Caco-2 (cell line): ENCODE measurements at regions not wholly inside any gene's neighbourhood (a gene's known extent, or its start where the extent isn't known, plus 50 kb on each side); places are given as distances from the start of the nearest gene placed in this dataset.

Experiments
- BruUV-seq: library from RNA; stranded (reverse); fragments of 400-500 nt; replicated peaks from 2 replicates; lab custom pipeline; 2021; lab: Mats Ljungman, UMichigan
- CTCF ChIA-PET: fragments of 300-600 bp; sonication (Branson Sonifier 250); formaldehyde crosslinking; loops from one replicate; lab custom pipeline; 2022; ENCODE audit warnings: antibody characterized with exemption; lab: Charles Lee
- POLR2A ChIA-PET: fragments of 300-600 bp; sonication (Branson Sonifier 250); formaldehyde crosslinking; loops from one replicate; lab custom pipeline; 2022; ENCODE audit warnings: antibody characterized with exemption; lab: Charles Lee
- DNase-seq, 2 experiments: peaks; one replicate each; pipeline versions ENCODE4 v3.0.0 to v3.0.0-alpha.2; 2020 to 2022
- H3K27me3 ChIP-seq: replicated peaks from 2 replicates; pipeline ENCODE4 v1.6.0; 2011; ENCODE audit warnings: low read length; ENCODE audit not compliant: control insufficient read depth, insufficient read depth
- H3K36me3 ChIP-seq: 2 replicates; pipeline ENCODE4 v1.5.1; 2011; ENCODE audit warnings: low read length; ENCODE audit not compliant: control insufficient read depth, insufficient read depth
- H3K4me1 ChIP-seq: fragments of 250-450 bp; sonication (Bioruptor Pico); 2 replicates; pipeline ENCODE4 v1.5.1; 2020; ENCODE audit warnings: mild to moderate bottlenecking
- H3K4me3 ChIP-seq: 2 replicates; pipeline ENCODE4 v1.5.1; 2011; ENCODE audit warnings: low read depth, mild to moderate bottlenecking, control low read depth, low read length
- H3K9me3 ChIP-seq: fragments of 250-450 bp; sonication (Bioruptor Pico); 2 replicates; pipeline ENCODE4 v1.5.1; 2020; ENCODE audit warnings: mild to moderate bottlenecking, moderate library complexity
- H3K27ac Mint-ChIP-seq: one replicate; pipeline ENCODE4 v1.8.0; 2022; ENCODE audit warnings: mixed read lengths; ENCODE audit not compliant: unreplicated experiment
- H3K27me3 Mint-ChIP-seq: one replicate; pipeline ENCODE4 v1.8.0; 2022; ENCODE audit warnings: mixed read lengths; ENCODE audit not compliant: insufficient read depth, unreplicated experiment
- H3K36me3 Mint-ChIP-seq: one replicate; pipeline ENCODE4 v1.8.0; 2022; ENCODE audit warnings: mild to moderate bottlenecking, mixed read lengths; ENCODE audit not compliant: insufficient read depth, unreplicated experiment
- H3K4me1 Mint-ChIP-seq: one replicate; pipeline ENCODE4 v1.8.0; 2022; ENCODE audit warnings: low read depth, mixed read lengths; ENCODE audit not compliant: unreplicated experiment
- H3K4me3 Mint-ChIP-seq: one replicate; pipeline ENCODE4 v1.8.0; 2022; ENCODE audit warnings: mild to moderate bottlenecking, moderate library complexity, mixed read lengths; ENCODE audit not compliant: unreplicated experiment
- H3K9me3 Mint-ChIP-seq: one replicate; pipeline ENCODE4 v1.8.0; 2022; ENCODE audit warnings: mixed read lengths; ENCODE audit not compliant: unreplicated experiment
- intact Hi-C: fragments of 100-400 bp; cut with micrococcal nuclease; formaldehyde crosslinking; loops from one replicate; pipeline ENCODE4 v1.10.0; 2022; ENCODE audit not compliant: unreplicated experiment
- TF ChIP-seq, protein P1 (sequence below), 2 experiments: fragments of 200-600 bp in 1 of 2; IDR thresholded peaks; 1 replicate in 1 of 2; 2 replicates in 1 of 2; pipeline versions ENCODE4 v1.5.1 to v1.8.0; 2011 to 2022; ENCODE audit warnings: antibody characterized with exemption in 1 of 2, control low read depth in 1 of 2, inconsistent platforms in 1 of 2, low read depth in 1 of 2, low read length in 1 of 2, mild to moderate bottlenecking in 1 of 2, moderate library complexity in 1 of 2; ENCODE audit not compliant: insufficient read depth in 1 of 2, severe bottlenecking in 1 of 2, unreplicated experiment in 1 of 2

DNA sequence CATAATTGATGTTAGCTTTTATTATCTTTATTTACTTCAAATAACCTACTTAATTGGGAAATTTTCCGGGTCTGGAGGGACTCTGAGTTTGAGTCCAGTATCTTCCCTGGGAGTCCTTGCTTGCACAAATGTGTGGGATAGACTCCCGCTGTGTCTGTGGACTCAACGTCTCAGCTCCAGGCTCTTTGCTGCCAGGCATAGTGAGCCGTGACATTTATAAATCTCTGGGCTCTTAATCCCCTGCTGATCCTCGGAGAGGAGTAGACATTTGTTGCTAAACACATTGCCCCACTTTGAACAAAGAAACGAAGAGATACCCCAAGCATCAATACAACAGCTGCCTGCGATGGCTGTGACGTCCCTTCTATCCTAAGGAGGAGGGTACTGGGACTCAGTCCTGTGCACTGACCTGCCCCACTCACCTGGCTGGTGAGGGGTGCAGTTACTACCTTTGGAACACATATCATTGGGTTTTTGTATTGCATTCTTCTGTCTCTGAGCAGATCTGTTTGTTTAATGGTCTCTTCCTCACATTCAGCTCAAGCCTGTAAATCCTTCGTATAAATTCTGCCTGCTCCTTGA, 316.9 kb downstream of the HAPSTR1 start:
- TF ChIP-seq, protein P1, sequence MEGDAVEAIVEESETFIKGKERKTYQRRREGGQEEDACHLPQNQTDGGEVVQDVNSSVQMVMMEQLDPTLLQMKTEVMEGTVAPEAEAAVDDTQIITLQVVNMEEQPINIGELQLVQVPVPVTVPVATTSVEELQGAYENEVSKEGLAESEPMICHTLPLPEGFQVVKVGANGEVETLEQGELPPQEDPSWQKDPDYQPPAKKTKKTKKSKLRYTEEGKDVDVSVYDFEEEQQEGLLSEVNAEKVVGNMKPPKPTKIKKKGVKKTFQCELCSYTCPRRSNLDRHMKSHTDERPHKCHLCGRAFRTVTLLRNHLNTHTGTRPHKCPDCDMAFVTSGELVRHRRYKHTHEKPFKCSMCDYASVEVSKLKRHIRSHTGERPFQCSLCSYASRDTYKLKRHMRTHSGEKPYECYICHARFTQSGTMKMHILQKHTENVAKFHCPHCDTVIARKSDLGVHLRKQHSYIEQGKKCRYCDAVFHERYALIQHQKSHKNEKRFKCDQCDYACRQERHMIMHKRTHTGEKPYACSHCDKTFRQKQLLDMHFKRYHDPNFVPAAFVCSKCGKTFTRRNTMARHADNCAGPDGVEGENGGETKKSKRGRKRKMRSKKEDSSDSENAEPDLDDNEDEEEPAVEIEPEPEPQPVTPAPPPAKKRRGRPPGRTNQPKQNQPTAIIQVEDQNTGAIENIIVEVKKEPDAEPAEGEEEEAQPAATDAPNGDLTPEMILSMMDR (IDR thresholded peaks at IDR 0.05; ENCODE audit: insufficient read depth in 1 of 2, low read depth in 1 of 2, low read length in 1 of 2, severe bottlenecking in 1 of 2, unreplicated experiment in 1 of 2), result no peak
- Mint-ChIP-seq H3K27ac (no peak overlapping the region), H3K4me3 (no peak overlapping the region), H3K9me3 (no peaks in the 10 kb centered on the region), H3K27me3 (peaks cover 3% of the 10 kb centered on the region), H3K36me3 (no peaks in the 10 kb centered on the region), H3K4me1 (no peaks in the 10 kb centered on the region)
- ChIA-PET POLR2A (no interaction called here), CTCF (no interaction called here)
- no peak for DNase-seq
- Histone ChIP-seq H3K9me3 (no peaks in the 10 kb centered on the region), H3K4me3 (no peak overlapping the region), H3K36me3 (no peaks in the 10 kb centered on the region), H3K4me1 (no peaks in the 10 kb centered on the region), H3K27me3 (no peaks in the 10 kb centered on the region)
- intact Hi-C loops, result no loop called here
- BruUV-seq, result no TSS peak

DNA sequence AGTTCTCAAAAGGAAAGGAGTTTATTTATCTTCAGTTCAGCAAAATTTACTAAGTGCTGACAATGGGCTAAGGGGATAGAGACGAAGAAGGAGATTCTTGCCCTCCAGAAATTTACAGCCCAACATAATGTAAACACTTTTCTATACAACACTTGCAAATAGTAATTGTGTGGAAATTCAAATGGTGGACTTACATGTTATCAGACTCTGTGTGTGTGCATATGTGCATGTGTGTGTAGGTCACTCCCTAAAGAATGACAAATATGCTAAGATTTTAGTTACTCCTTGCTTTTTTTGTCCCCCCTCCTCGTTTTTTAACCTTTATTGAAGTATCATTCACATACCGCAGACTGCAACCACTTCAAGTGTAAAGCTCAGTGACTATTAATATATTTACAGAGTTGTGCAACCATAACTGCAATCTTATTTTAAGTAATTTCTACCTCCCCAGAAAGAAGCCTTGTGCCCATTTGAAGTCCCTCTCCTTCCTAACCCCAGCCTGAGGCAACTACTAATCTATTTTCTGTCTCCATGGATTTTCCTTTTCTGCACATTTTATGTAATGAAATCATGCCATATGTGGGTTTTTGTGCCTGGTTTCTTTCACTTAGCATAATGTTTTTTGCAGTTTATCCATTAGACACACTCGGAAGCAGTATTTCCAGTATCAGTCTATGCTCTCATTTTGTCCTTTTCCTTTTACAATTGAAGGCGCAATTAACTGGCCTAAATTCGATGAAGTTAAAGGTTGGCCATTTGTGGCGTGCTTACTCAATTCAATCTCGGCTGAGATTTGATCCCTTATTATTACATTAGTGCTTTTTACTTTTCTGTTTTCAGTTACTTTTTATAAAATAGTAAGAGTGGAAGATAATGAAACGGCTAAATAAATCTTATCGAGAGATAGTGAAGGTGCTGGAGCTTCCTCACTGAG, 318.4 kb downstream of the HAPSTR1 start:
- Histone ChIP-seq H3K36me3 (no peaks in the 10 kb centered on the region), H3K27me3 (no peaks in the 10 kb centered on the region), H3K4me1 (no peaks in the 10 kb centered on the region), H3K9me3 (no peaks in the 10 kb centered on the region), H3K4me3 (no peak overlapping the region)
- DNase-seq, result no peak
- no peaks in the 10 kb centered on the region for H3K9me3 Mint-ChIP-seq
- H3K4me1 Mint-ChIP-seq, result no peaks in the 10 kb centered on the region
- no peak overlapping the region for H3K27ac Mint-ChIP-seq
- ChIA-PET CTCF (no interaction called here), POLR2A (no interaction called here)
- H3K27me3 Mint-ChIP-seq, result peaks cover 3% of the 10 kb centered on the region
- no peak overlapping the region for H3K4me3 Mint-ChIP-seq
- intact Hi-C loops, result no loop called here
- TF ChIP-seq, protein P1 (IDR thresholded peaks at IDR 0.05; ENCODE audit: insufficient read depth in 1 of 2, low read depth in 1 of 2, low read length in 1 of 2, severe bottlenecking in 1 of 2, unreplicated experiment in 1 of 2), result no peak
- BruUV-seq, result no TSS peak
- H3K36me3 Mint-ChIP-seq, result no peaks in the 10 kb centered on the region

DNA sequence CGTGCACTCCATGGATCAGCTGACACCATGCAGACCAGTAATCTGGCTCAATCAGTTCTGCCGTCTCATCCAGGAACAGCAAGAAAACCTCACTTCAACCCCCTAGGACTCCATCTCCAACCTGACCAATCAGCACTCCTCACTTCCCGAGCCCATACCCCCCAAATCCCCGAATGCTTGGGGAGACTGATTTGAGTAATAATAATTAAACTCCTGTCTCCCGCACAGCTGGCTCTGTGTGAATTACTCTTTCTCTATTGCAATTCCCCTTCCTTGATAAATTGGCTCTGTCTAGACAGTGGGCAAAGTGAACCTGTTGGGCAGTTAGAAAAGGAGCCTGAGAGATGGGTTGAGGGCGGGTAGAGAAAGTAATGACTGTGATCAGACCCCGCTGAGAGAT, 320.0 kb downstream of the HAPSTR1 start:
- Histone ChIP-seq H3K9me3 (no peaks in the 10 kb centered on the region), H3K4me1 (no peaks in the 10 kb centered on the region), H3K36me3 (no peaks in the 10 kb centered on the region), H3K27me3 (no peaks in the 10 kb centered on the region; the same call in 1 of the 2 replicates), H3K4me3 (no peak overlapping the region)
- TF ChIP-seq, protein P1 (IDR thresholded peaks at IDR 0.05; ENCODE audit: insufficient read depth in 1 of 2, low read depth in 1 of 2, low read length in 1 of 2, severe bottlenecking in 1 of 2, unreplicated experiment in 1 of 2), result no peak
- H3K9me3 Mint-ChIP-seq, result no peaks in the 10 kb centered on the region
- ChIA-PET CTCF (no interaction called here), POLR2A (no interaction called here)
- no peak overlapping the region for H3K4me3 Mint-ChIP-seq
- no TSS peak for BruUV-seq
- H3K4me1 Mint-ChIP-seq, result no peaks in the 10 kb centered on the region
- H3K36me3 Mint-ChIP-seq, result no peaks in the 10 kb centered on the region
- no peaks in the 10 kb centered on the region for H3K27me3 Mint-ChIP-seq
- no peak overlapping the region for H3K27ac Mint-ChIP-seq
- no peak for DNase-seq
- intact Hi-C loops, result no loop called here
